ENCODE measurements at regions not wholly inside any gene's neighbourhood (a gene's known extent, or its start where the extent isn't known, plus 50 kb on each side); places are given as distances from the start of the nearest gene placed in this dataset.
"Not testable (repeated sequence)": the region's sequence is repeated elsewhere in the genome, so short reads cannot be mapped to it uniquely, and the experiment has no call there.

DNA sequence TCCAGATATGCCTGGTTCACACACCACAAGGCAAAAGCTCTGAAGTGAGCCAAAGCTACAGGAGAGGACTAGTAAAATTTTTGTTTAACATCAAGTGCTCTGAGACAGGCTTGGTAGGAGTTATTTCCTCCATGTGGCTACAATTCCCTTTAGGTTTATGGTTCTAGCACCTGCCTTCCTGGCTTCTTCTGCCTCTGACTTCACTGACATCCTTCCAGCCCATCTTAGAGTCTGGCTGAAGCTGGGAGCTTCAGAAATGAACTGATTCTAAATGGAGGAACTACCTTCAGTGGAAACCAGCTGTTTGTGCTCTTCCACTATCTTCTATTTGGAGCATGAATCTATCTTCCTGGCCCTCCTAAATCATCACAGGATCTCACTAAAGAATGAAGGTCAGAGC, 215.3 kb upstream of the FBXL7 start:
- Histone ChIP-seq H3K4me3 (ENCODE audit: low read length) (no peak overlapping the region), H3K36me3 (ENCODE audit: control insufficient read depth, insufficient read depth, low read length) (no peaks in the 10 kb centered on the region), H3K27me3 (ENCODE audit: control insufficient read depth, insufficient read depth, low read length) (no peaks in the 10 kb centered on the region), H3K9me3 (ENCODE audit: control insufficient read depth, insufficient read depth, low read length) (no peaks in the 10 kb centered on the region), H3K27ac (ENCODE audit: low read length) (no peak overlapping the region), H3K4me1 (ENCODE audit: control insufficient read depth, insufficient read depth, low read length) (no peaks in the 10 kb centered on the region)
- no peaks in the 10 kb centered on the region for H3K4me1 Mint-ChIP-seq
- H3K27me3 Mint-ChIP-seq (ENCODE audit: low read depth in 2 of 2) = no peaks in the 10 kb centered on the region
- no peak overlapping the region for H3K27ac Mint-ChIP-seq
- peaks cover 8 to 18% of the 10 kb centered on the region in 2 donors for H3K9me3 Mint-ChIP-seq
- DNase-seq (no peak), ATAC-seq (no peak)
- H3K36me3 Mint-ChIP-seq = no peaks in the 10 kb centered on the region
- H3K4me3 Mint-ChIP-seq = no peak overlapping the region
- TF ChIP-seq, protein P1, sequence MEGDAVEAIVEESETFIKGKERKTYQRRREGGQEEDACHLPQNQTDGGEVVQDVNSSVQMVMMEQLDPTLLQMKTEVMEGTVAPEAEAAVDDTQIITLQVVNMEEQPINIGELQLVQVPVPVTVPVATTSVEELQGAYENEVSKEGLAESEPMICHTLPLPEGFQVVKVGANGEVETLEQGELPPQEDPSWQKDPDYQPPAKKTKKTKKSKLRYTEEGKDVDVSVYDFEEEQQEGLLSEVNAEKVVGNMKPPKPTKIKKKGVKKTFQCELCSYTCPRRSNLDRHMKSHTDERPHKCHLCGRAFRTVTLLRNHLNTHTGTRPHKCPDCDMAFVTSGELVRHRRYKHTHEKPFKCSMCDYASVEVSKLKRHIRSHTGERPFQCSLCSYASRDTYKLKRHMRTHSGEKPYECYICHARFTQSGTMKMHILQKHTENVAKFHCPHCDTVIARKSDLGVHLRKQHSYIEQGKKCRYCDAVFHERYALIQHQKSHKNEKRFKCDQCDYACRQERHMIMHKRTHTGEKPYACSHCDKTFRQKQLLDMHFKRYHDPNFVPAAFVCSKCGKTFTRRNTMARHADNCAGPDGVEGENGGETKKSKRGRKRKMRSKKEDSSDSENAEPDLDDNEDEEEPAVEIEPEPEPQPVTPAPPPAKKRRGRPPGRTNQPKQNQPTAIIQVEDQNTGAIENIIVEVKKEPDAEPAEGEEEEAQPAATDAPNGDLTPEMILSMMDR (IDR thresholded peaks at IDR 0.05) = no peak
- intact Hi-C loops (cut with micrococcal nuclease) = no loop called here

DNA sequence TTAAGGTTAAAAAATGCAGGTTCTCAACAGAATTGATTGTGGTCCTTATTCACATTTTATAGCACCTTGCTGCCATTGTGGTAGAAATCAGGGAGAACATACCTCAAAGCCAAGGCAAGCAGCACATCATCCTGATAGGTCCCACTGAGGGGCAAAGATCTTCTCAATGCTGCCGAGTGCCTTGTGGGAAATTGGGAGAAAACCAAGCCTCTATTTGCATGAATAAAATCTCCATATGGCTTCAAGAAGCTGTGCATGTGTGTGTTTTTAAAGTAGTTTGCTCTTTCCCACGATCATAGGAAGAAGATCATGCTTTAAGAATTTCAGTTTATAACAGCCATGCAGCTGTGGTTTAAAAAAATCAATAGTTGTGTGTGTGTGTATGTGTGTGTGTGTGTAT, 216.9 kb upstream of the FBXL7 start:
- Histone ChIP-seq H3K27ac (ENCODE audit: low read length) (no peak overlapping the region), H3K36me3 (ENCODE audit: control insufficient read depth, insufficient read depth, low read length) (no peaks in the 10 kb centered on the region), H3K27me3 (ENCODE audit: control insufficient read depth, insufficient read depth, low read length) (no peaks in the 10 kb centered on the region), H3K9me3 (ENCODE audit: control insufficient read depth, insufficient read depth, low read length) (peaks cover 2% of the 10 kb centered on the region), H3K4me1 (ENCODE audit: control insufficient read depth, insufficient read depth, low read length) (no peaks in the 10 kb centered on the region), H3K4me3 (ENCODE audit: low read length) (no peak overlapping the region)
- DNase-seq = no peak
- Mint-ChIP-seq H3K4me1 (no peaks in the 10 kb centered on the region), H3K27me3 (ENCODE audit: low read depth in 2 of 2) (no peaks in the 10 kb centered on the region), H3K27ac (no peak overlapping the region), H3K36me3 (no peaks in the 10 kb centered on the region), H3K9me3 (peaks cover 8 to 16% of the 10 kb centered on the region in 2 donors), H3K4me3 (no peak overlapping the region)
- ATAC-seq = no peak
- intact Hi-C loops (cut with micrococcal nuclease) = no loop called here
- 86% methylated on average over 1 of the region's 2 CpGs for WGBS (ENCODE audit: insufficient coverage)
- TF ChIP-seq, protein P1 (IDR thresholded peaks at IDR 0.05) = no peak

DNA sequence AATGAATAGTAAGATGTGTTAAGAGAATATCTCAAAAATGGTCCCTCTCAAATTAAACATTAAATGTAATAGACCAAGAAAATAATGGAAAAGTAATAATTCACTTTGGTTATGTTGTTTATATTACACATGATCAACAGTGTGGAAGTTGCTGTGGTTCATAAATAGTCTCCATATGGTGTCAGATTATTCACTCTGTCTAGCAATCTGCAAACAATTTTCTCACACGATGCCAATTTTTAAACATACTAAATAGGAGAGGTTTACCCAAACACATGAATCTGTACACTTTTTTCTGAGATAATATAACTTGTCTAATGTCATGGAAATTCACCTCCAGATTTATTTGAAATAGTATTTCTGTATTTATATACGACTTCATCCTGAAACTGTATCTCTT, 217.4 kb upstream of the FBXL7 start:
- Mint-ChIP-seq H3K36me3 (no peaks in the 10 kb centered on the region), H3K27ac (no peak overlapping the region), H3K27me3 (ENCODE audit: low read depth in 2 of 2) (no peaks in the 10 kb centered on the region), H3K4me3 (no peak overlapping the region), H3K9me3 (peaks cover 8 to 18% of the 10 kb centered on the region in 2 donors), H3K4me1 (no peaks in the 10 kb centered on the region)
- H3K4me3 ChIP-seq (ENCODE audit: low read length) = no peak overlapping the region
- WGBS (ENCODE audit: insufficient coverage) = no CpG with 5 or more reads among the region's 2 CpGs
- DNase-seq (no peak), ATAC-seq (no peak)
- no peak overlapping the region for H3K27ac ChIP-seq (ENCODE audit: low read length)
- no peaks in the 10 kb centered on the region for H3K4me1 ChIP-seq (ENCODE audit: control insufficient read depth, insufficient read depth, low read length)
- intact Hi-C loops (cut with micrococcal nuclease) = no loop called here
- no peaks in the 10 kb centered on the region for H3K27me3 ChIP-seq (ENCODE audit: control insufficient read depth, insufficient read depth, low read length)
- H3K36me3 ChIP-seq (ENCODE audit: control insufficient read depth, insufficient read depth, low read length) = no peaks in the 10 kb centered on the region
- TF ChIP-seq, protein P1 (IDR thresholded peaks at IDR 0.05) = no peak
- H3K9me3 ChIP-seq (ENCODE audit: control insufficient read depth, insufficient read depth, low read length) = peaks cover 2% of the 10 kb centered on the region

- H3K9me3 ChIP-seq (ENCODE audit: control insufficient read depth, insufficient read depth, low read length); H3K27ac ChIP-seq (ENCODE audit: low read length); DNase-seq; H3K27ac Mint-ChIP-seq; H3K4me3 ChIP-seq (ENCODE audit: low read length); H3K4me1 ChIP-seq (ENCODE audit: control insufficient read depth, insufficient read depth, low read length); H3K27me3 Mint-ChIP-seq (ENCODE audit: low read depth in 2 of 2); H3K27me3 ChIP-seq (ENCODE audit: control insufficient read depth, insufficient read depth, low read length); H3K36me3 ChIP-seq (ENCODE audit: control insufficient read depth, insufficient read depth, low read length); H3K4me1 Mint-ChIP-seq; H3K4me3 Mint-ChIP-seq; H3K36me3 Mint-ChIP-seq; ATAC-seq; intact Hi-C loops (cut with micrococcal nuclease): not testable (repeated sequence)
- WGBS (ENCODE audit: insufficient coverage) = 72% methylated on average over 9 of the region's 9 CpGs
- peaks cover 3 to 12% of the 10 kb centered on the region in 2 donors for H3K9me3 Mint-ChIP-seq
Measured at GRCh38 chr5:15271596-15271995, 228.4 kb upstream of the FBXL7 start.

All from natural killer cell (primary cell).